SK-N-SH (cell line): ENCODE measurements at regions not wholly inside any gene's neighbourhood (a gene's known extent, or its start where the extent isn't known, plus 50 kb on each side); places are given as distances from the start of the nearest gene placed in this dataset.

Experiments
- CTCF ChIA-PET: fragments of 300-600, 350-600 bp; formaldehyde crosslinking; extraction: SDS; loops from one replicate; lab custom pipeline; 2021; lab: Yijun Ruan, JAX
- POLR2A ChIA-PET: fragments of 350-600 bp; sonication (Branson Sonifier 250); formaldehyde crosslinking; extraction: SDS; loops from one replicate; lab custom pipeline; 2020; ENCODE audit warnings: antibody characterized with exemption, inconsistent platforms; lab: Yijun Ruan, JAX
- DNase-seq: peaks from one replicate; pipeline ENCODE4 v3.0.0; 2012
- H2AFZ ChIP-seq: fragments of 200-600 bp; sonication (generic); 2 replicates; pipeline ENCODE4 v1.8.1; 2016; ENCODE audit warnings: antibody characterized with exemption, mild to moderate bottlenecking, low read depth
- H3F3A ChIP-seq: fragments of 200-600 bp; sonication (generic); replicated peaks from 2 replicates; pipeline ENCODE3; 2016; ENCODE audit warnings: antibody characterized with exemption, mild to moderate bottlenecking; ENCODE audit not compliant: insufficient read depth
- H3K27ac ChIP-seq, 2 experiments: fragments of 200-500 bp in 1 of 2; fragments of 200-600 bp in 1 of 2; sonication (Bioruptor generic) in 1 of 2; sonication (generic), shearing (Covaris generic) in 1 of 2; 2 replicates each; pipeline versions ENCODE4 v1.5.1 to v1.6.1; 2014 to 2016; ENCODE audit warnings: low read depth in 2 of 2, inconsistent platforms in 1 of 2, low read length in 1 of 2, mild to moderate bottlenecking in 1 of 2, mixed read lengths in 1 of 2
- H3K27me3 ChIP-seq: fragments of 200-600 bp; sonication (generic), shearing (Covaris generic); 2 replicates; pipeline ENCODE4 v1.6.1; 2016; ENCODE audit warnings: mixed run types; ENCODE audit not compliant: insufficient read depth
- H3K36me3 ChIP-seq, 2 experiments: fragments of 200-500 bp in 1 of 2; fragments of 200-600 bp in 1 of 2; sonication (Bioruptor generic) in 1 of 2; sonication (generic) in 1 of 2; replicated peaks in 1 of 2; 2 replicates each; pipeline versions ENCODE3 to v1.5.1; 2014 to 2016; ENCODE audit warnings: low read length in 1 of 2, mild to moderate bottlenecking in 1 of 2; ENCODE audit not compliant: insufficient read depth in 2 of 2, control insufficient read depth in 1 of 2
- H3K4me1 ChIP-seq, 2 experiments: fragments of 200-500 bp in 1 of 2; fragments of 200-600 bp in 1 of 2; sonication (Bioruptor generic) in 1 of 2; sonication (generic), shearing (Covaris generic) in 1 of 2; 2 replicates each; pipeline versions ENCODE4 v1.5.1 to v1.6.1; 2014 to 2016; ENCODE audit warnings: low read depth in 1 of 2, low read length in 1 of 2, mixed run types in 1 of 2; ENCODE audit not compliant: insufficient read depth in 2 of 2, control insufficient read depth in 1 of 2
- H3K4me2 ChIP-seq: fragments of 200-600 bp; sonication (generic), shearing (Covaris generic); 2 replicates; pipeline ENCODE4 v1.6.1; 2017; ENCODE audit warnings: mixed run types
- H3K4me3 ChIP-seq, 2 experiments: fragments of 200-500 bp in 1 of 2; fragments of 200-600 bp in 1 of 2; sonication (Bioruptor generic) in 1 of 2; sonication (generic), shearing (Covaris generic) in 1 of 2; 2 replicates each; pipeline versions ENCODE4 v1.5.1 to v1.8.1; 2014 to 2016; ENCODE audit warnings: low read depth in 2 of 2, inconsistent platforms in 1 of 2, low read length in 1 of 2, mild to moderate bottlenecking in 1 of 2, mixed read lengths in 1 of 2, moderate library complexity in 1 of 2
- H3K79me2 ChIP-seq: fragments of 200-600 bp; sonication (generic); 2 replicates; pipeline ENCODE4 v1.8.1; 2017; ENCODE audit warnings: mild to moderate bottlenecking; ENCODE audit not compliant: insufficient read depth
- H3K9ac ChIP-seq: fragments of 200-600 bp; sonication (generic); 2 replicates; pipeline ENCODE4 v1.6.1; 2017; ENCODE audit warnings: mixed run types
- H3K9me2 ChIP-seq: fragments of 200-600 bp; sonication (generic); 2 replicates; pipeline ENCODE4 v1.6.1; 2017; ENCODE audit warnings: mixed run types
- H3K9me3 ChIP-seq: fragments of 200-600 bp; sonication (generic); 2 replicates; pipeline ENCODE4 v1.6.1; 2017; ENCODE audit warnings: mixed run types, mild to moderate bottlenecking, moderate library complexity
- H4K20me1 ChIP-seq: fragments of 200-600 bp; sonication (generic); 2 replicates; pipeline ENCODE4 v1.6.1; 2017; ENCODE audit warnings: mild to moderate bottlenecking, mixed run types; ENCODE audit not compliant: insufficient read depth
- CHD2 ChIP-seq: fragments of 150-350 bp; IDR thresholded peaks from 2 replicates; pipeline ENCODE4 v1.6.1; 2018; ENCODE audit warnings: low read length; ENCODE audit not compliant: partially characterized antibody
- ELF1 ChIP-seq: IDR thresholded peaks from 2 replicates; pipeline ENCODE4 v1.4.0; 2012
- EZH2phosphoT487 ChIP-seq: fragments of 200-600 bp; sonication (generic); IDR thresholded peaks from 2 replicates; pipeline ENCODE4 v1.6.1; 2017; ENCODE audit warnings: low read depth, mixed run types, mild to moderate bottlenecking, antibody characterized with exemption, moderate library complexity, borderline replicate concordance
- FOSL2 ChIP-seq: IDR thresholded peaks from 2 replicates; pipeline ENCODE4 v1.4.0; 2012; ENCODE audit warnings: low read depth, mild to moderate bottlenecking, moderate library complexity, borderline replicate concordance
- FOXJ3 ChIP-seq: sonication (generic); formaldehyde crosslinking; IDR thresholded peaks from 2 replicates; pipeline ENCODE4 v1.5.1; 2020; ENCODE audit warnings: mild to moderate bottlenecking, missing genetic modification reagents
- GABPA ChIP-seq: IDR thresholded peaks from 2 replicates; pipeline ENCODE4 v1.4.0; 2012; ENCODE audit warnings: low read depth, mild to moderate bottlenecking
- GATA2 ChIP-seq: sonication (generic); formaldehyde crosslinking; IDR thresholded peaks from 2 replicates; pipeline ENCODE4 v1.5.0; 2020; ENCODE audit warnings: mild to moderate bottlenecking, missing genetic modification reagents
- JUND ChIP-seq: IDR thresholded peaks from 2 replicates; pipeline ENCODE4 v1.4.0; 2012
- MXI1 ChIP-seq: IDR thresholded peaks from 2 replicates; pipeline ENCODE4 v1.6.1; 2012; ENCODE audit warnings: mild to moderate bottlenecking, low read depth, low read length, improper control_type of control experiment
- RAD21 ChIP-seq: IDR thresholded peaks from 2 replicates; pipeline ENCODE4 v1.6.1; 2012; ENCODE audit warnings: mild to moderate bottlenecking, low read length
- RFX5 ChIP-seq: IDR thresholded peaks from 2 replicates; pipeline ENCODE4 v1.6.1; 2012; ENCODE audit warnings: mild to moderate bottlenecking, improper control_type of control experiment, low read length
- SIN3A ChIP-seq: IDR thresholded peaks from 2 replicates; pipeline ENCODE4 v1.6.1; 2012; ENCODE audit warnings: low read depth, mild to moderate bottlenecking, low read length, moderate library complexity, borderline replicate concordance
- TCF12 ChIP-seq: IDR thresholded peaks from 2 replicates; pipeline ENCODE4 v1.4.0; 2012
- WGBS: methylation state at CpG from one replicate; pipeline ENCODE4 v1.1.6; 2017; ENCODE audit warnings: low lambda C conversion rate; 5-methylcytosine and 5-hydroxymethylcytosine counted together
- TF ChIP-seq, protein P1 (sequence below): IDR thresholded peaks from 2 replicates; pipeline ENCODE4 v1.4.0; 2012; ENCODE audit warnings: low read depth, borderline replicate concordance
- TF ChIP-seq, protein P2 (sequence below): IDR thresholded peaks from 2 replicates; pipeline ENCODE4; 2012
- TF ChIP-seq, protein P3 (sequence below): fragments of 200-600 bp; sonication (generic); IDR thresholded peaks from 2 replicates; pipeline ENCODE4 v1.6.1; 2017; ENCODE audit warnings: antibody characterized with exemption, mild to moderate bottlenecking, moderate library complexity

DNA sequence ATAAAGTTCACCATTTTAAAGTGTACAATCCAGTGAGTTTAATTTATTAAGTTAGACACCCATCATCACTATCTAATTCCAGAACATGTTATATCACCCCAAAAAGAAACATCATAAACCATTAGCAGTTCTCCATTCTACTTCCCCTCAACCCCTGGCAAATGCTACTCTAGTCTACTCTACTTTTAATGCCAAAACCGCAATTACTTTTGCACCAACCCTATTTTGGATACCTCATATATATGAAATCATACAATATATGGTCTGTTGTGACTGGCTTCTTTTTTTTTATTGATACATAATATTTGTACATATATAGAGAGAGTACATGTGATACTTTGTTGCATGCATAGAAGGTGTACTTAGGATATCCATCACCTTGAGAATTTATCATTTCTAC, 190.5 kb upstream of the RARB start:
- H3K4me2 ChIP-seq: no peak overlapping the region
- no peaks in the 10 kb centered on the region for H3K36me3 ChIP-seq
- H3K9ac ChIP-seq: no peak overlapping the region
- H3F3A ChIP-seq: no peaks in the 10 kb centered on the region
- H3K9me2 ChIP-seq: no peaks in the 10 kb centered on the region
- WGBS: 42% methylated on average over 1 of the region's 1 CpG
- H3K4me1 ChIP-seq: no peaks in the 10 kb centered on the region
- ChIA-PET POLR2A (no interaction called here), CTCF (no interaction called here)
- no peak overlapping the region for H3K4me3 ChIP-seq
- DNase-seq: no peak
- H2AFZ ChIP-seq: no peak overlapping the region
- H3K9me3 ChIP-seq: no peaks in the 10 kb centered on the region
- no peaks in the 10 kb centered on the region for H3K79me2 ChIP-seq
- no peaks in the 10 kb centered on the region for H3K27me3 ChIP-seq
- H4K20me1 ChIP-seq: no peaks in the 10 kb centered on the region
- no peak overlapping the region for H3K27ac ChIP-seq
- TF ChIP-seq JUND (no peak), RFX5 (no peak), SIN3A (no peak), EZH2phosphoT487 (no peak), MXI1 (no peak), FOXJ3 (CRISPR knock-in tag) (no peak), CHD2 (no peak)
- TF ChIP-seq, protein P1, sequence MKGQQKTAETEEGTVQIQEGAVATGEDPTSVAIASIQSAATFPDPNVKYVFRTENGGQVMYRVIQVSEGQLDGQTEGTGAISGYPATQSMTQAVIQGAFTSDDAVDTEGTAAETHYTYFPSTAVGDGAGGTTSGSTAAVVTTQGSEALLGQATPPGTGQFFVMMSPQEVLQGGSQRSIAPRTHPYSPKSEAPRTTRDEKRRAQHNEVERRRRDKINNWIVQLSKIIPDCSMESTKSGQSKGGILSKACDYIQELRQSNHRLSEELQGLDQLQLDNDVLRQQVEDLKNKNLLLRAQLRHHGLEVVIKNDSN: no peak

DNA sequence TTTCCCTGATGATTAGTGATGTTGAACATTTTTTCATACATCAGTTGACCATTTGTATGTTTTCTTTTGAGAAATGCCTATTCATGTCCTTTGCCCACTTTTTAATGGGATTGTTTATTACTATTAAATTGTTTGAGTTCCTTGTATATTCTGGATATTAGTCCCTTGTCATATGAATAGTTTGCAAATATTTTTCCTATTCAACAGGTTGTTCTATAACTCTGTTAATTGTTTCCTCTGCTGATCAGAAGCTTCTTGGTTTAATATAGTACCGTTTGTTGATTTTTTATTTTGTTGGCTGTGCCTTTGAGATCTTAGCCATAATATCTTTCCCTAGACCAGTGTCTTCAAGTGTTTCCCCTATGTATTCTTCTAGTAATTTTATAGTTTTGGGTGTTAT, 189.0 kb upstream of the RARB start:
- Histone ChIP-seq H3K4me3 (no peak overlapping the region), H3K4me2 (no peak overlapping the region), H4K20me1 (no peaks in the 10 kb centered on the region), H3K27me3 (no peaks in the 10 kb centered on the region), H3K4me1 (no peaks in the 10 kb centered on the region), H3K9me3 (no peaks in the 10 kb centered on the region), H2AFZ (no peak overlapping the region), H3K9me2 (no peaks in the 10 kb centered on the region), H3K79me2 (no peaks in the 10 kb centered on the region), H3K36me3 (no peaks in the 10 kb centered on the region), H3K27ac (no peak overlapping the region), H3F3A (no peaks in the 10 kb centered on the region), H3K9ac (no peak overlapping the region)
- no peak for TF ChIP-seq GABPA
- no peak for DNase-seq
- ChIA-PET CTCF (no interaction called here), POLR2A (no interaction called here)
- 46% methylated on average over 1 of the region's 1 CpG for WGBS

DNA sequence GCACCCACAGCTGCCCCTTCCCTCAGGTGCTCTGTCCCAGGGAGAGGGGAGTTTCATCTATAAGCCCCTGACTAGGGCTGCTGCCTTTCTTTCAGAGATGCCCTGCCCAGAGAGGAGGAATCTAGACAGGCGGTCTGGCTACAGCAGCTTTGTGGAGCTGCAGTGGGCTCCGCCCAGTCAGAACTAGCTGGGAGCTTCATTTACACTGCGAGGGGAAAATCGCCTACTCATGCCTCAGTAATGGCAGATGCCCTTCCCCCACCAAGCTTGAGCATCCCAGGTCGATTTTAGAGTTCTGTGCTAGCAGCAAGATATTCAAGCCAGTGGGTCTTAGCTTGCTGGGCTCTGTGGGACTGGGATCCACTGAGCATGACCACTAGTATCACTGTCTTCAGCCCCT, 181.2 kb upstream of the RARB start:
- ChIA-PET CTCF (no interaction called here), POLR2A (interaction anchor here (0.6 kb wide), 1 partner anchor 285 kb away, joined by 3 read pairs; no protein-coding TSS in a partner anchor)
- Histone ChIP-seq H3K9me3 (no peaks in the 10 kb centered on the region), H3K9me2 (no peaks in the 10 kb centered on the region), H3K4me2 (no peak overlapping the region), H3K4me1 (no peaks in the 10 kb centered on the region), H3K9ac (no peak overlapping the region), H3K36me3 (no peaks in the 10 kb centered on the region), H3K27me3 (no peaks in the 10 kb centered on the region), H3K27ac (no peak overlapping the region), H3K79me2 (no peaks in the 10 kb centered on the region), H4K20me1 (no peaks in the 10 kb centered on the region), H3K4me3 (no peak overlapping the region), H3F3A (no peaks in the 10 kb centered on the region), H2AFZ (no peak overlapping the region)
- no peak for DNase-seq
- WGBS: 66% methylated on average over 4 of the region's 5 CpGs
- TF ChIP-seq, protein P2, sequence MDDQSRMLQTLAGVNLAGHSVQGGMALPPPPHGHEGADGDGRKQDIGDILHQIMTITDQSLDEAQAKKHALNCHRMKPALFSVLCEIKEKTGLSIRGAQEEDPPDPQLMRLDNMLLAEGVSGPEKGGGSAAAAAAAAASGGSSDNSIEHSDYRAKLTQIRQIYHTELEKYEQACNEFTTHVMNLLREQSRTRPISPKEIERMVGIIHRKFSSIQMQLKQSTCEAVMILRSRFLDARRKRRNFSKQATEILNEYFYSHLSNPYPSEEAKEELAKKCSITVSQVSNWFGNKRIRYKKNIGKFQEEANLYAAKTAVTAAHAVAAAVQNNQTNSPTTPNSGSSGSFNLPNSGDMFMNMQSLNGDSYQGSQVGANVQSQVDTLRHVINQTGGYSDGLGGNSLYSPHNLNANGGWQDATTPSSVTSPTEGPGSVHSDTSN: no peak
- TF ChIP-seq, protein P3, sequence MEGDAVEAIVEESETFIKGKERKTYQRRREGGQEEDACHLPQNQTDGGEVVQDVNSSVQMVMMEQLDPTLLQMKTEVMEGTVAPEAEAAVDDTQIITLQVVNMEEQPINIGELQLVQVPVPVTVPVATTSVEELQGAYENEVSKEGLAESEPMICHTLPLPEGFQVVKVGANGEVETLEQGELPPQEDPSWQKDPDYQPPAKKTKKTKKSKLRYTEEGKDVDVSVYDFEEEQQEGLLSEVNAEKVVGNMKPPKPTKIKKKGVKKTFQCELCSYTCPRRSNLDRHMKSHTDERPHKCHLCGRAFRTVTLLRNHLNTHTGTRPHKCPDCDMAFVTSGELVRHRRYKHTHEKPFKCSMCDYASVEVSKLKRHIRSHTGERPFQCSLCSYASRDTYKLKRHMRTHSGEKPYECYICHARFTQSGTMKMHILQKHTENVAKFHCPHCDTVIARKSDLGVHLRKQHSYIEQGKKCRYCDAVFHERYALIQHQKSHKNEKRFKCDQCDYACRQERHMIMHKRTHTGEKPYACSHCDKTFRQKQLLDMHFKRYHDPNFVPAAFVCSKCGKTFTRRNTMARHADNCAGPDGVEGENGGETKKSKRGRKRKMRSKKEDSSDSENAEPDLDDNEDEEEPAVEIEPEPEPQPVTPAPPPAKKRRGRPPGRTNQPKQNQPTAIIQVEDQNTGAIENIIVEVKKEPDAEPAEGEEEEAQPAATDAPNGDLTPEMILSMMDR: no peak
- TF ChIP-seq ELF1 (no peak), TCF12 (no peak), RFX5 (no peak), RAD21 (no peak), EZH2phosphoT487 (no peak), FOSL2 (no peak), GATA2 (CRISPR knock-in tag) (no peak)
- TF ChIP-seq, all 33 proteins: peak for 0
